BE2C (cell line): ENCODE measurements at regions not wholly inside any gene's neighbourhood (a gene's known extent, or its start where the extent isn't known, plus 50 kb on each side); places are given as distances from the start of the nearest gene placed in this dataset.

Experiments
- DNase-seq: peaks from one replicate; pipeline ENCODE4 v3.0.0-alpha.2; 2020
- H3K27me3 ChIP-seq: fragments of 250-450 bp; sonication (Bioruptor Pico); 2 replicates; pipeline ENCODE4 v1.5.1; 2020; ENCODE audit warnings: mild to moderate bottlenecking
- H3K36me3 ChIP-seq: fragments of 250-450 bp; sonication (Bioruptor Pico); 2 replicates; pipeline ENCODE4 v1.5.1; 2020; ENCODE audit warnings: mild to moderate bottlenecking
- H3K4me1 ChIP-seq: fragments of 250-450 bp; sonication (Bioruptor Pico); 2 replicates; pipeline ENCODE4 v1.5.1; 2020
- H3K4me3 ChIP-seq: 2 replicates; pipeline ENCODE4 v1.5.1; 2011; ENCODE audit warnings: low read depth, low read length
- H3K9me3 ChIP-seq: fragments of 250-450 bp; sonication (Bioruptor Pico); 2 replicates; pipeline ENCODE4 v1.5.1; 2020
- CTCF ChIP-seq: IDR thresholded peaks from 2 replicates; pipeline ENCODE4 v1.5.1; 2012; ENCODE audit warnings: mild to moderate bottlenecking, low read depth, low read length

- Histone ChIP-seq H3K4me3 (no peak overlapping the region), H3K4me1 (peaks cover 10% of the 10 kb centered on the region), H3K36me3 (no peaks in the 10 kb centered on the region), H3K27me3 (no peaks in the 10 kb centered on the region), H3K9me3 (no peaks in the 10 kb centered on the region)
- peak; percentile 37; the same call in 1 of the 2 replicates for TF ChIP-seq CTCF
- DNase-seq, result peak; percentile 64
Measured at GRCh38 chr4:41339812-41340809, 83.4 kb downstream of the UCHL1 start.

DNA sequence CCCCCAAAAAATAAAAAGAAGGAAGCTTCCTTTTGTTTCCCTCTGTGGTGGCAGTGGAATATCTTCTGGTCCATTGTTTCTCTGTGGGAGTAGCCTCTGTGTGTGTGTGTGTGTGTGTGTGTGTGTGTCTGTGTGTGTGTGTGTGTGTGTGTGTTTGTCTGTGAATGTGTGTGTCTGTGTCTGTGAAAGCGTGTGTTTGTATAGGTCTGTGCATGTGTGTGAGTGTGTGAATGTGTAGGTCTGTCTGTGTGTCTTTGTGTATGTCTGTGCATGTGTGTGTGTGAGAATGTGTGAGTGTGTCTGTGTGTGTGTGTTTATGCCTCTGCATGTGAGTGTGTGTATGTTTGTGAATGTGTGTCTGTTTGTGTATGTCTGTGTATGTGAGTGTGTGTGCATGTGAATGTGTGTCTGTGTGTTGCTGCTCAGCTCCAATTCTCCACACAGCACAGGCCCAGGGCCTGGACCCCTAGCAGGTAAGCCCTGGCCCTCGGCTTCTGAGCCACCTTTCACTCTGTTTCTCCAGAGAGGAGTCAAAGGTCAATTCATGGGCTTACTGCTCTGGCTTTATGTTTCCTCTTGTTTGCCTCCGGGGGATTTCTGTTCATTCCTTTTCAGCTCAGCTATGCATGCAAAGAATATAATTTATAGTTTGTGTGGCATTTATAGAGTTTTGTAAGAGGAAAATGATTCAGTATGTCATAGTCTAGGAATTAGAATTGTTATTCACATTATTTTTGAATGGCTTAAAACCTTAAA is 89.8 kb downstream of the UCHL1 start:
- Histone ChIP-seq H3K9me3 (peaks cover 6% of the 10 kb centered on the region; the same call in 1 of the 2 replicates), H3K27me3 (no peaks in the 10 kb centered on the region), H3K4me1 (peaks cover 7% of the 10 kb centered on the region; the same call in 1 of the 2 replicates), H3K4me3 (no peak overlapping the region), H3K36me3 (no peaks in the 10 kb centered on the region)
- DNase-seq, result no peak
- TF ChIP-seq CTCF, result no peak

- H3K4me3 ChIP-seq, result no peak overlapping the region
- peaks cover 7% of the 10 kb centered on the region; the same call in 1 of the 2 replicates for H3K4me1 ChIP-seq
- DNase-seq, result no peak
- H3K27me3 ChIP-seq, result no peaks in the 10 kb centered on the region
- H3K9me3 ChIP-seq, result peaks cover 6% of the 10 kb centered on the region; the same call in 1 of the 2 replicates
- no peak for TF ChIP-seq CTCF
- no peaks in the 10 kb centered on the region for H3K36me3 ChIP-seq
Measured at GRCh38 chr4:41349021-41349420, 92.3 kb downstream of the UCHL1 start.

- DNase-seq, result peak; percentile 93
- Histone ChIP-seq H3K4me1 (peaks cover 17% of the 10 kb centered on the region), H3K27me3 (no peaks in the 10 kb centered on the region), H3K9me3 (no peaks in the 10 kb centered on the region), H3K36me3 (peaks cover 6% of the 10 kb centered on the region; the same call in 1 of the 2 replicates), H3K4me3 (peak overlapping the region; percentile 90)
- peak; percentile 59 for TF ChIP-seq CTCF
Measured at GRCh38 chr4:41358647-41359421, 102.1 kb downstream of the UCHL1 start.

GRCh38 chr4:41359422-41359775 is 102.7 kb downstream of the UCHL1 start:
- H3K36me3 ChIP-seq, result peaks cover 6% of the 10 kb centered on the region; the same call in 1 of the 2 replicates
- TF ChIP-seq CTCF, result no peak
- H3K4me1 ChIP-seq, result peaks cover 17% of the 10 kb centered on the region
- DNase-seq, result peak; percentile 21
- peak overlapping the region; percentile 90 for H3K4me3 ChIP-seq
- no peaks in the 10 kb centered on the region for H3K9me3 ChIP-seq
- no peaks in the 10 kb centered on the region for H3K27me3 ChIP-seq
